ENCODE measurements at regions not wholly inside any gene's neighbourhood (a gene's known extent, or its start where the extent isn't known, plus 50 kb on each side); places are given as distances from the start of the nearest gene placed in this dataset.

- H3K27me3 ChIP-seq, result no peaks in the 10 kb centered on the region
- no peak overlapping the region for H3K27ac ChIP-seq
- H3K4me3 ChIP-seq, result no peak overlapping the region
- no peaks in the 10 kb centered on the region for H3K36me3 ChIP-seq
- ATAC-seq, result no peak
- H3K9me3 ChIP-seq, result no peaks in the 10 kb centered on the region
- intact Hi-C loops (cut with DNase I), result no loop called here
- no peak for DNase-seq
- TF ChIP-seq, protein P1, sequence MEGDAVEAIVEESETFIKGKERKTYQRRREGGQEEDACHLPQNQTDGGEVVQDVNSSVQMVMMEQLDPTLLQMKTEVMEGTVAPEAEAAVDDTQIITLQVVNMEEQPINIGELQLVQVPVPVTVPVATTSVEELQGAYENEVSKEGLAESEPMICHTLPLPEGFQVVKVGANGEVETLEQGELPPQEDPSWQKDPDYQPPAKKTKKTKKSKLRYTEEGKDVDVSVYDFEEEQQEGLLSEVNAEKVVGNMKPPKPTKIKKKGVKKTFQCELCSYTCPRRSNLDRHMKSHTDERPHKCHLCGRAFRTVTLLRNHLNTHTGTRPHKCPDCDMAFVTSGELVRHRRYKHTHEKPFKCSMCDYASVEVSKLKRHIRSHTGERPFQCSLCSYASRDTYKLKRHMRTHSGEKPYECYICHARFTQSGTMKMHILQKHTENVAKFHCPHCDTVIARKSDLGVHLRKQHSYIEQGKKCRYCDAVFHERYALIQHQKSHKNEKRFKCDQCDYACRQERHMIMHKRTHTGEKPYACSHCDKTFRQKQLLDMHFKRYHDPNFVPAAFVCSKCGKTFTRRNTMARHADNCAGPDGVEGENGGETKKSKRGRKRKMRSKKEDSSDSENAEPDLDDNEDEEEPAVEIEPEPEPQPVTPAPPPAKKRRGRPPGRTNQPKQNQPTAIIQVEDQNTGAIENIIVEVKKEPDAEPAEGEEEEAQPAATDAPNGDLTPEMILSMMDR (IDR thresholded peaks at IDR 0.05), result no peak
- H3K4me1 ChIP-seq, result no peaks in the 10 kb centered on the region
Observed at GRCh38 chr16:73205153-73205886, 157.4 kb upstream of the ZFHX3 start.

GRCh38 chr16:73204359-73205152 is 156.6 kb upstream of the ZFHX3 start:
- intact Hi-C loops (cut with DNase I), result no loop called here
- H3K27ac ChIP-seq, result no peak overlapping the region
- no peaks in the 10 kb centered on the region for H3K9me3 ChIP-seq
- H3K36me3 ChIP-seq, result no peaks in the 10 kb centered on the region
- TF ChIP-seq, protein P1 (IDR thresholded peaks at IDR 0.05), result no peak
- no peak for DNase-seq
- H3K4me3 ChIP-seq, result no peak overlapping the region
- ATAC-seq, result peak; percentile 37
- no peaks in the 10 kb centered on the region for H3K27me3 ChIP-seq
- no peaks in the 10 kb centered on the region for H3K4me1 ChIP-seq

- Histone ChIP-seq H3K36me3 (no peaks in the 10 kb centered on the region), H3K27me3 (no peaks in the 10 kb centered on the region), H3K27ac (no peak overlapping the region), H3K4me3 (no peak overlapping the region), H3K4me1 (no peaks in the 10 kb centered on the region), H3K9me3 (no peaks in the 10 kb centered on the region)
- ATAC-seq (no peak), DNase-seq (no peak)
- intact Hi-C loops (cut with DNase I), result no loop called here
- TF ChIP-seq, protein P1 (IDR thresholded peaks at IDR 0.05), result no peak
Observed at GRCh38 chr16:73202161-73202729, 154.3 kb upstream of the ZFHX3 start.

- H3K4me1 ChIP-seq, result no peaks in the 10 kb centered on the region
- TF ChIP-seq, protein P1 (IDR thresholded peaks at IDR 0.05), result no peak
- DNase-seq, result no peak
- intact Hi-C loops (cut with DNase I), result loop anchor here (10.0 kb wide), 1 partner anchor 364 kb away; no protein-coding TSS in a partner anchor
- no peaks in the 10 kb centered on the region for H3K27me3 ChIP-seq
- H3K4me3 ChIP-seq, result no peak overlapping the region
- no peaks in the 10 kb centered on the region for H3K36me3 ChIP-seq
- no peak overlapping the region for H3K27ac ChIP-seq
- H3K9me3 ChIP-seq, result no peaks in the 10 kb centered on the region
- no peak for ATAC-seq
Observed at GRCh38 chr16:73199214-73199613, 151.3 kb upstream of the ZFHX3 start.

- TF ChIP-seq, protein P1 (IDR thresholded peaks at IDR 0.05), result no peak
- H3K4me3 ChIP-seq, result no peak overlapping the region
- H3K27me3 ChIP-seq, result no peaks in the 10 kb centered on the region
- no peak overlapping the region for H3K27ac ChIP-seq
- no peaks in the 10 kb centered on the region for H3K36me3 ChIP-seq
- intact Hi-C loops (cut with DNase I), result loop anchor here (10.0 kb wide), 1 partner anchor 364 kb away; no protein-coding TSS in a partner anchor
- ATAC-seq, result no peak
- no peaks in the 10 kb centered on the region for H3K9me3 ChIP-seq
- no peak for DNase-seq
- no peaks in the 10 kb centered on the region for H3K4me1 ChIP-seq
Observed at GRCh38 chr16:73198481-73198880, 150.6 kb upstream of the ZFHX3 start.
